ENCODE measurements at regions not wholly inside any gene's neighbourhood (a gene's known extent, or its start where the extent isn't known, plus 50 kb on each side); places are given as distances from the start of the nearest gene placed in this dataset.

GRCh38 chr12:28640519-28640918 is 450.3 kb downstream of the CCDC91 start:
- DNase-seq (ENCODE audit: low spot score), result no peak
- H3K27me3 ChIP-seq (replicated peaks; ENCODE audit: insufficient read depth, low read depth, low read length, poor library complexity), result no peaks in the 10 kb centered on the region
- no peaks in the 10 kb centered on the region for H3K9me3 ChIP-seq (ENCODE audit: low read depth, low read length, poor library complexity, severe bottlenecking)
- TF ChIP-seq CTCF (conservative IDR thresholded peaks at IDR 0.05; ENCODE audit: low read depth, low read length), result no peak
- no peak for TF ChIP-seq EZH2 (IDR thresholded peaks at IDR 0.05; ENCODE audit: borderline replicate concordance, low read depth, low read length, poor library complexity, severe bottlenecking)
- ChIA-PET POLR2A (ENCODE audit: low non-redundant PET) (no interaction called here), CTCF (no interaction called here)
- H3K4me3 ChIP-seq (ENCODE audit: low read depth, low read length, poor library complexity, severe bottlenecking), result no peak overlapping the region
- no peaks in the 10 kb centered on the region for H3K36me3 ChIP-seq (ENCODE audit: insufficient read depth, low read length, poor library complexity, severe bottlenecking)
- no peaks in the 10 kb centered on the region for H3K4me1 ChIP-seq (ENCODE audit: insufficient read depth, low read length, poor library complexity, severe bottlenecking)
- intact Hi-C loops (cut with micrococcal nuclease; ENCODE audit: unreplicated experiment), result no loop called here
- no peak overlapping the region for H3K27ac ChIP-seq (ENCODE audit: low read depth, low read length, poor library complexity, severe bottlenecking)
- BruUV-seq (replicated peaks), result no TSS peak

- Histone ChIP-seq H3K27ac (ENCODE audit: low read depth, low read length, poor library complexity, severe bottlenecking) (no peak overlapping the region), H3K4me3 (ENCODE audit: low read depth, low read length, poor library complexity, severe bottlenecking) (no peak overlapping the region), H3K36me3 (ENCODE audit: insufficient read depth, low read length, poor library complexity, severe bottlenecking) (no peaks in the 10 kb centered on the region), H3K4me1 (ENCODE audit: insufficient read depth, low read length, poor library complexity, severe bottlenecking) (no peaks in the 10 kb centered on the region), H3K9me3 (ENCODE audit: low read depth, low read length, poor library complexity, severe bottlenecking) (no peaks in the 10 kb centered on the region), H3K27me3 (replicated peaks; ENCODE audit: insufficient read depth, low read depth, low read length, poor library complexity) (no peaks in the 10 kb centered on the region)
- no TSS peak for BruUV-seq (replicated peaks)
- TF ChIP-seq CTCF (conservative IDR thresholded peaks at IDR 0.05; ENCODE audit: low read depth, low read length), result no peak
- TF ChIP-seq EZH2 (IDR thresholded peaks at IDR 0.05; ENCODE audit: borderline replicate concordance, low read depth, low read length, poor library complexity, severe bottlenecking), result no peak
- DNase-seq (ENCODE audit: low spot score), result no peak
- CTCF ChIA-PET, result no interaction called here
- intact Hi-C loops (cut with micrococcal nuclease; ENCODE audit: unreplicated experiment), result no loop called here
- POLR2A ChIA-PET (ENCODE audit: low non-redundant PET), result no interaction called here
Measured at GRCh38 chr12:28645436-28645835, 455.2 kb downstream of the CCDC91 start.

- Histone ChIP-seq H3K4me3 (ENCODE audit: low read depth, low read length, poor library complexity, severe bottlenecking) (no peak overlapping the region), H3K27me3 (replicated peaks; ENCODE audit: insufficient read depth, low read depth, low read length, poor library complexity) (no peaks in the 10 kb centered on the region), H3K27ac (ENCODE audit: low read depth, low read length, poor library complexity, severe bottlenecking) (no peak overlapping the region), H3K36me3 (ENCODE audit: insufficient read depth, low read length, poor library complexity, severe bottlenecking) (no peaks in the 10 kb centered on the region), H3K9me3 (ENCODE audit: low read depth, low read length, poor library complexity, severe bottlenecking) (no peaks in the 10 kb centered on the region), H3K4me1 (ENCODE audit: insufficient read depth, low read length, poor library complexity, severe bottlenecking) (no peaks in the 10 kb centered on the region)
- no peak for DNase-seq (ENCODE audit: low spot score)
- intact Hi-C loops (cut with micrococcal nuclease; ENCODE audit: unreplicated experiment), result no loop called here
- ChIA-PET POLR2A (ENCODE audit: low non-redundant PET) (no interaction called here), CTCF (no interaction called here)
- no TSS peak for BruUV-seq (replicated peaks)
- no peak for TF ChIP-seq EZH2 (IDR thresholded peaks at IDR 0.05; ENCODE audit: borderline replicate concordance, low read depth, low read length, poor library complexity, severe bottlenecking)
- TF ChIP-seq CTCF (conservative IDR thresholded peaks at IDR 0.05; ENCODE audit: low read depth, low read length), result no peak
Measured at GRCh38 chr12:28645891-28646290, 455.6 kb downstream of the CCDC91 start.
